ENCODE measurements at regions not wholly inside any gene's neighbourhood (a gene's known extent, or its start where the extent isn't known, plus 50 kb on each side); places are given as distances from the start of the nearest gene placed in this dataset.
"Not testable (repeated sequence)": the region's sequence is repeated elsewhere in the genome, so short reads cannot be mapped to it uniquely, and the experiment has no call there.

- WGBS, 2 donors: 56 to 67% methylated on average over 7 of the region's 7 CpGs
- peak; percentile 15 to 78 for DNase-seq (ENCODE audit: low spot score in 2 of 2)
- H3K4me3 ChIP-seq (ENCODE audit: low read depth, poor library complexity, severe bottlenecking): no peak overlapping the region
- TF ChIP-seq CTCF (IDR thresholded peaks at IDR 0.05): no peak
- TF ChIP-seq POLR2A (IDR thresholded peaks at IDR 0.05): no peak
- intact Hi-C loops (cut with DNase I; ENCODE audit: low total_unique reads): no loop called here
Observed at GRCh38 chrX:87409113-87409841, 108.3 kb upstream of the KLHL4 start.

- TF ChIP-seq CTCF (IDR thresholded peaks at IDR 0.05) (no peak), POLR2A (IDR thresholded peaks at IDR 0.05) (no peak)
- 68 to 87% methylated on average over 3 of the region's 3 CpGs for WGBS, 2 donors
- DNase-seq (ENCODE audit: low spot score in 2 of 2): no peak
- intact Hi-C loops (cut with DNase I; ENCODE audit: low total_unique reads): no loop called here
- H3K4me3 ChIP-seq (ENCODE audit: low read depth, poor library complexity, severe bottlenecking): no peak overlapping the region
Observed at GRCh38 chrX:87425618-87426017, 92.0 kb upstream of the KLHL4 start.

- no peak for TF ChIP-seq POLR2A (IDR thresholded peaks at IDR 0.05)
- no peak for TF ChIP-seq CTCF (IDR thresholded peaks at IDR 0.05)
- intact Hi-C loops (cut with DNase I; ENCODE audit: low total_unique reads): no loop called here
- DNase-seq (ENCODE audit: low spot score in 2 of 2): no peak
- 70 to 71% methylated on average over 4 of the region's 4 CpGs for WGBS, 2 donors
- H3K4me3 ChIP-seq (ENCODE audit: low read depth, poor library complexity, severe bottlenecking): no peak overlapping the region
Observed at GRCh38 chrX:87434618-87435017, 83.0 kb upstream of the KLHL4 start.

GRCh38 chrX:87448613-87449012, 69.0 kb upstream of the KLHL4 start:
- WGBS, 2 donors: 86 to 90% methylated on average over 10 of the region's 10 CpGs
- intact Hi-C loops (cut with DNase I; ENCODE audit: low total_unique reads); DNase-seq (ENCODE audit: low spot score in 2 of 2); H3K4me3 ChIP-seq (ENCODE audit: low read depth, poor library complexity, severe bottlenecking): not testable (repeated sequence)

- 42 to 68% methylated on average over 2 to 5 of the region's 23 CpGs for WGBS, 2 donors
- not testable (repeated sequence) for DNase-seq (ENCODE audit: low spot score in 2 of 2)
Observed at GRCh38 chrX:87465757-87466156, 51.8 kb upstream of the KLHL4 start.

More at GRCh38 chrX:87465757-87466156, 51.8 kb upstream of the KLHL4 start:
- intact Hi-C loops (cut with DNase I; ENCODE audit: low total_unique reads); H3K4me3 ChIP-seq (ENCODE audit: low read depth, poor library complexity, severe bottlenecking): not testable (repeated sequence)
